CD8-positive, alpha-beta memory T cell (primary cell): ENCODE measurements at regions not wholly inside any gene's neighbourhood (a gene's known extent, or its start where the extent isn't known, plus 50 kb on each side); places are given as distances from the start of the nearest gene placed in this dataset.
"Not testable (repeated sequence)": the region's sequence is repeated elsewhere in the genome, so short reads cannot be mapped to it uniquely, and the experiment has no call there.

Source experiments
- CTCF ChIA-PET: fragments of 350-600 bp; sonication (Branson Sonifier 250); formaldehyde crosslinking; loops from one replicate; lab custom pipeline; 2021; ENCODE audit warnings: antibody characterized with exemption; lab: Charles Lee
- POLR2A ChIA-PET: fragments of 350-600 bp; sonication (Branson Sonifier 250); formaldehyde crosslinking; loops from one replicate; lab custom pipeline; 2021; ENCODE audit warnings: antibody characterized with exemption; lab: Charles Lee
- DNase-seq, 5 donors: peaks; one replicate each; pipeline versions ENCODE4 v3.0.0 to v3.0.0-alpha.2; 2020 to 2022; ENCODE audit warnings: mixed read lengths in 1 of 5
- H3K27ac ChIP-seq: one replicate; pipeline ENCODE4 v1.7.0; 2013; ENCODE audit warnings: low read depth, mild to moderate bottlenecking, low read length, moderate library complexity
- H3K27me3 ChIP-seq: 2 replicates; pipeline ENCODE4 v1.7.0; 2013; ENCODE audit warnings: low read length, mild to moderate bottlenecking; ENCODE audit not compliant: insufficient read depth, poor library complexity, severe bottlenecking
- H3K36me3 ChIP-seq: 2 replicates; pipeline ENCODE4 v1.7.0; 2013; ENCODE audit warnings: mild to moderate bottlenecking, low read length, moderate library complexity; ENCODE audit not compliant: insufficient read depth
- H3K4me1 ChIP-seq: 2 replicates; pipeline ENCODE4 v1.7.0; 2013; ENCODE audit warnings: mild to moderate bottlenecking, low read length, moderate library complexity; ENCODE audit not compliant: insufficient read depth
- H3K4me3 ChIP-seq: 2 replicates; pipeline ENCODE4 v1.7.0; 2013; ENCODE audit warnings: mild to moderate bottlenecking, low read length
- H3K9me3 ChIP-seq: 2 replicates; pipeline ENCODE4 v1.7.0; 2013; ENCODE audit warnings: mild to moderate bottlenecking, low read length
- H3K27ac Mint-ChIP-seq, 8 donors: one replicate each; pipeline ENCODE4 v1.8.0; 2020 to 2021; ENCODE audit warnings: mixed read lengths in 8 of 8, mild to moderate bottlenecking in 6 of 8, inconsistent platforms in 3 of 8, moderate library complexity in 3 of 8
- H3K27me3 Mint-ChIP-seq, 2 donors: one replicate each; pipeline ENCODE4 v1.8.0; 2020 to 2021; ENCODE audit warnings: mixed read lengths in 2 of 2, mild to moderate bottlenecking in 1 of 2, moderate library complexity in 1 of 2
- H3K36me3 Mint-ChIP-seq, 3 donors: one replicate each; pipeline ENCODE4 v1.8.0; 2020 to 2021; ENCODE audit warnings: mixed read lengths in 3 of 3, inconsistent platforms in 1 of 3, mild to moderate bottlenecking in 1 of 3
- H3K4me1 Mint-ChIP-seq, 3 donors: one replicate each; pipeline ENCODE4 v1.8.0; 2020 to 2021; ENCODE audit warnings: mixed read lengths in 3 of 3, inconsistent platforms in 1 of 3, mild to moderate bottlenecking in 1 of 3
- H3K4me3 Mint-ChIP-seq, 7 donors: one replicate each; pipeline ENCODE4 v1.8.0; 2020 to 2021; ENCODE audit warnings: mixed read lengths in 7 of 7, mild to moderate bottlenecking in 6 of 7, moderate library complexity in 4 of 7, inconsistent platforms in 2 of 7
- H3K9me3 Mint-ChIP-seq, 5 donors: one replicate each; pipeline ENCODE4 v1.8.0; 2020 to 2022; ENCODE audit warnings: mixed read lengths in 5 of 5, mild to moderate bottlenecking in 3 of 5, moderate library complexity in 2 of 5, inconsistent platforms in 1 of 5

GRCh38 chr18:56488739-56489138, 149.7 kb downstream of the TXNL1 start:
- H3K36me3 ChIP-seq = no peaks in the 10 kb centered on the region
- no peak overlapping the region for H3K4me3 Mint-ChIP-seq
- no peaks in the 10 kb centered on the region for H3K9me3 ChIP-seq
- H3K4me3 ChIP-seq = no peak overlapping the region
- POLR2A ChIA-PET = no interaction called here
- H3K27me3 ChIP-seq = no peaks in the 10 kb centered on the region
- no peaks in the 10 kb centered on the region for H3K4me1 Mint-ChIP-seq
- no peaks in the 10 kb centered on the region for H3K36me3 Mint-ChIP-seq
- no peak overlapping the region for H3K27ac ChIP-seq
- H3K4me1 ChIP-seq = no peaks in the 10 kb centered on the region
- CTCF ChIA-PET = no interaction called here
- H3K27me3 Mint-ChIP-seq = peaks cover 1 to 6% of the 10 kb centered on the region in 2 donors
- no peak for DNase-seq
- no peak overlapping the region for H3K27ac Mint-ChIP-seq
- H3K9me3 Mint-ChIP-seq = peaks cover 0 to 7% (median 0%) of the 10 kb centered on the region in 5 donors

GRCh38 chr18:56487801-56488200, 150.6 kb downstream of the TXNL1 start:
- Mint-ChIP-seq H3K4me3 (no peak overlapping the region), H3K9me3 (peaks cover 0 to 7% (median 0%) of the 10 kb centered on the region in 5 donors), H3K27ac (no peak overlapping the region), H3K27me3 (peaks cover 0 to 1% of the 10 kb centered on the region in 2 donors), H3K4me1 (no peaks in the 10 kb centered on the region), H3K36me3 (no peaks in the 10 kb centered on the region)
- H3K27me3 ChIP-seq = no peaks in the 10 kb centered on the region
- no peaks in the 10 kb centered on the region for H3K9me3 ChIP-seq
- H3K4me1 ChIP-seq = no peaks in the 10 kb centered on the region
- no peak overlapping the region for H3K4me3 ChIP-seq
- no peak for DNase-seq
- H3K27ac ChIP-seq = no peak overlapping the region
- H3K36me3 ChIP-seq = no peaks in the 10 kb centered on the region
- ChIA-PET CTCF (no interaction called here), POLR2A (no interaction called here)

- POLR2A ChIA-PET = no interaction called here
Observed at GRCh38 chr18:56483386-56483785, 155.0 kb downstream of the TXNL1 start.

GRCh38 chr18:56482813-56483212, 155.6 kb downstream of the TXNL1 start:
- H3K27ac ChIP-seq, DNase-seq, H3K36me3 Mint-ChIP-seq, H3K9me3 ChIP-seq, H3K4me3 ChIP-seq, H3K4me1 ChIP-seq, H3K27me3 Mint-ChIP-seq, H3K9me3 Mint-ChIP-seq, H3K27me3 ChIP-seq, H3K4me1 Mint-ChIP-seq, POLR2A ChIA-PET, CTCF ChIA-PET, H3K4me3 Mint-ChIP-seq, H3K27ac Mint-ChIP-seq, H3K36me3 ChIP-seq: not testable (repeated sequence)

More at GRCh38 chr18:56483386-56483785, 155.0 kb downstream of the TXNL1 start:
- no peak overlapping the region for H3K27ac Mint-ChIP-seq
- no peak overlapping the region for H3K4me3 Mint-ChIP-seq
- Histone ChIP-seq H3K36me3 (no peaks in the 10 kb centered on the region), H3K27me3 (no peaks in the 10 kb centered on the region), H3K4me1 (no peaks in the 10 kb centered on the region), H3K27ac (no peak overlapping the region), H3K4me3 (no peak overlapping the region), H3K9me3 (no peaks in the 10 kb centered on the region)
- DNase-seq = no peak
- peaks cover 0 to 1% of the 10 kb centered on the region in 2 donors for H3K27me3 Mint-ChIP-seq
- no peaks in the 10 kb centered on the region for H3K4me1 Mint-ChIP-seq
- CTCF ChIA-PET = no interaction called here
- H3K36me3 Mint-ChIP-seq = no peaks in the 10 kb centered on the region
- peaks cover 0 to 7% (median 0%) of the 10 kb centered on the region in 5 donors for H3K9me3 Mint-ChIP-seq

- H3K27ac Mint-ChIP-seq = no peak overlapping the region
- POLR2A ChIA-PET = no interaction called here
- H3K4me1 Mint-ChIP-seq = no peaks in the 10 kb centered on the region
Observed at GRCh38 chr18:56481751-56482150, 156.6 kb downstream of the TXNL1 start.

GRCh38 chr18:56479841-56480240, 158.6 kb downstream of the TXNL1 start:
- Mint-ChIP-seq H3K4me1 (no peaks in the 10 kb centered on the region), H3K27me3 (no peaks in the 10 kb centered on the region), H3K9me3 (peaks cover 0 to 3% (median 0%) of the 10 kb centered on the region in 5 donors), H3K27ac (peak overlapping the region in 1 of 8 donors; percentile 51), H3K36me3 (no peaks in the 10 kb centered on the region), H3K4me3 (no peak overlapping the region)
- no peak for DNase-seq
- Histone ChIP-seq H3K27me3 (no peaks in the 10 kb centered on the region), H3K27ac (no peak overlapping the region), H3K4me1 (no peaks in the 10 kb centered on the region), H3K36me3 (no peaks in the 10 kb centered on the region), H3K9me3 (no peaks in the 10 kb centered on the region), H3K4me3 (no peak overlapping the region)
- CTCF ChIA-PET = no interaction called here
- POLR2A ChIA-PET = no interaction called here

More at GRCh38 chr18:56481751-56482150, 156.6 kb downstream of the TXNL1 start:
- peaks cover 0 to 1% of the 10 kb centered on the region in 2 donors for H3K27me3 Mint-ChIP-seq
- H3K27me3 ChIP-seq = no peaks in the 10 kb centered on the region
- no peaks in the 10 kb centered on the region for H3K36me3 Mint-ChIP-seq
- no peak overlapping the region for H3K4me3 ChIP-seq
- H3K27ac ChIP-seq = no peak overlapping the region
- H3K36me3 ChIP-seq = no peaks in the 10 kb centered on the region
- DNase-seq = no peak
- no peak overlapping the region for H3K4me3 Mint-ChIP-seq
- CTCF ChIA-PET = no interaction called here
- no peaks in the 10 kb centered on the region for H3K9me3 ChIP-seq
- no peaks in the 10 kb centered on the region for H3K4me1 ChIP-seq
- peaks cover 0 to 3% (median 0%) of the 10 kb centered on the region in 5 donors for H3K9me3 Mint-ChIP-seq

- H3K27me3 ChIP-seq = no peaks in the 10 kb centered on the region
- H3K36me3 ChIP-seq = no peaks in the 10 kb centered on the region
- Mint-ChIP-seq H3K9me3 (peaks cover 0 to 3% (median 0%) of the 10 kb centered on the region in 5 donors), H3K36me3 (no peaks in the 10 kb centered on the region), H3K4me1 (no peaks in the 10 kb centered on the region), H3K27me3 (peaks cover 0 to 2% of the 10 kb centered on the region in 2 donors), H3K27ac (no peak overlapping the region), H3K4me3 (no peak overlapping the region)
- no peaks in the 10 kb centered on the region for H3K9me3 ChIP-seq
- H3K4me1 ChIP-seq = no peaks in the 10 kb centered on the region
- DNase-seq = no peak
- H3K27ac ChIP-seq = no peak overlapping the region
- H3K4me3 ChIP-seq = no peak overlapping the region
- CTCF ChIA-PET = no interaction called here
- POLR2A ChIA-PET = no interaction called here
Observed at GRCh38 chr18:56475250-56475649, 163.1 kb downstream of the TXNL1 start.

GRCh38 chr18:56473400-56474024, 164.9 kb downstream of the TXNL1 start:
- ChIA-PET CTCF (no interaction called here), POLR2A (no interaction called here)
- H3K4me1 Mint-ChIP-seq = no peaks in the 10 kb centered on the region
- H3K27ac ChIP-seq = no peak overlapping the region
- peak overlapping the region in 1 of 8 donors; percentile 48 for H3K27ac Mint-ChIP-seq
- no peaks in the 10 kb centered on the region for H3K36me3 Mint-ChIP-seq
- H3K9me3 ChIP-seq = no peaks in the 10 kb centered on the region
- H3K4me3 Mint-ChIP-seq = no peak overlapping the region
- no peak overlapping the region for H3K4me3 ChIP-seq
- H3K9me3 Mint-ChIP-seq = peaks cover 0 to 3% (median 0%) of the 10 kb centered on the region in 5 donors
- no peaks in the 10 kb centered on the region for H3K27me3 ChIP-seq
- H3K36me3 ChIP-seq = no peaks in the 10 kb centered on the region
- H3K27me3 Mint-ChIP-seq = peaks cover 0 to 2% of the 10 kb centered on the region in 2 donors
- DNase-seq = no peak
- no peaks in the 10 kb centered on the region for H3K4me1 ChIP-seq
